ENCODE measurements at regions not wholly inside any gene's neighbourhood (a gene's known extent, or its start where the extent isn't known, plus 50 kb on each side); places are given as distances from the start of the nearest gene placed in this dataset.

- Histone ChIP-seq H3K14ac (ENCODE audit: insufficient read depth, low read length) (no peak overlapping the region), H2BK120ac (ENCODE audit: low read depth, low read length, poor library complexity, severe bottlenecking) (no peak overlapping the region), H4K20me1 (ENCODE audit: control insufficient read depth, insufficient read depth, insufficient read length) (no peaks in the 10 kb centered on the region), H2AFZ (ENCODE audit: low read length) (no peak overlapping the region), H4K8ac (replicated peaks; ENCODE audit: insufficient read length, low read depth, low read length) (no peak overlapping the region), H3T11ph (ENCODE audit: low read length) (no peak overlapping the region), H3K23ac (ENCODE audit: insufficient read length, low read depth, low read length) (no peak overlapping the region), H3K4ac (ENCODE audit: low read depth, low read length) (no peak overlapping the region), H3K9me3 (ENCODE audit: control insufficient read depth, low read depth, low read length) (no peaks in the 10 kb centered on the region), H3K79me1 (ENCODE audit: insufficient read depth, low read depth, low read length, poor library complexity, severe bottlenecking) (no peaks in the 10 kb centered on the region), H3K27me3 (ENCODE audit: insufficient read depth, low read length) (no peaks in the 10 kb centered on the region), H3K18ac (ENCODE audit: insufficient read length, low read depth, low read length) (no peak overlapping the region), H2BK20ac (ENCODE audit: low read depth, low read length, poor library complexity, severe bottlenecking) (no peak overlapping the region), H2BK15ac (ENCODE audit: low read depth, low read length) (no peak overlapping the region), H2AK5ac (ENCODE audit: insufficient read length, low read length) (no peak overlapping the region), H3K79me2 (ENCODE audit: insufficient read depth, low read length) (no peaks in the 10 kb centered on the region), H4K91ac (ENCODE audit: insufficient read length, low read depth, low read length) (no peak overlapping the region), H3K4me2 (ENCODE audit: insufficient read depth, insufficient read length, low read length) (no peak overlapping the region), H3K56ac (ENCODE audit: insufficient read length, low read depth, low read length) (no peak overlapping the region), H2BK12ac (ENCODE audit: insufficient read length, low read depth, low read length) (no peak overlapping the region), H3K9ac (ENCODE audit: extremely low read depth, insufficient read length, low read length) (no peak overlapping the region), H4K5ac (ENCODE audit: insufficient read length, low read depth, low read length) (no peak overlapping the region), H3K4me1 (ENCODE audit: insufficient read depth, low read length) (no peaks in the 10 kb centered on the region; the same call in 1 of the 2 replicates), H3K27ac (ENCODE audit: insufficient read length, low read depth, low read length) (no peak overlapping the region), H3K23me2 (ENCODE audit: insufficient read length, low read depth, low read length, poor library complexity, severe bottlenecking) (no peaks in the 10 kb centered on the region), H2BK5ac (ENCODE audit: insufficient read length, low read length) (no peak overlapping the region)
- H3K27me3 Mint-ChIP-seq (ENCODE audit: low read depth), result no peaks in the 10 kb centered on the region
- H3K4me3 Mint-ChIP-seq, result no peak overlapping the region
- H3K4me1 Mint-ChIP-seq, result no peaks in the 10 kb centered on the region; a peak in 1 of 4 replicates
- no peak overlapping the region for H3K27ac Mint-ChIP-seq
- no CpG with 5 or more reads among the region's 1 CpG for WGBS (ENCODE audit: extremely low coverage, insufficient read length, low lambda C conversion rate)
- DNase-seq, result no peak
- TF ChIP-seq CTCF (conservative IDR thresholded peaks at IDR 0.05), result no peak
- no peaks in the 10 kb centered on the region for H3K9me3 Mint-ChIP-seq
- H3K36me3 Mint-ChIP-seq (ENCODE audit: insufficient read depth in 1 of 3, low read depth in 3 of 3), result peaks cover 0 to 4% (median 0%) of the 10 kb centered on the region in 3 experiments; a peak in 2 of 7 replicates
These were observed 2058.8 kb downstream of the PCDH7 start for GRCh38 chr4:32778938-32779337.

Data from H9 (cell line).